ENCODE measurements at regions not wholly inside any gene's neighbourhood (a gene's known extent, or its start where the extent isn't known, plus 50 kb on each side); places are given as distances from the start of the nearest gene placed in this dataset.
"Not testable (repeated sequence)": the region's sequence is repeated elsewhere in the genome, so short reads cannot be mapped to it uniquely, and the experiment has no call there.

- not testable (repeated sequence) for TF ChIP-seq CTCF, EZH2 (IDR thresholded peaks at IDR 0.05)
Observed at GRCh38 chr5:21336478-21336877, 1348.5 kb upstream of the CDH18 start.

Data from neural progenitor cell (in vitro differentiated cells).